Endothelial cell (in vitro differentiated cells): ENCODE measurements at regions not wholly inside any gene's neighbourhood (a gene's known extent, or its start where the extent isn't known, plus 50 kb on each side); places are given as distances from the start of the nearest gene placed in this dataset.

Source experiments
- DNase-seq: peaks from one replicate; pipeline ENCODE4 v3.0.0; 2021; ENCODE audit warnings: low spot score
- H3K27ac Mint-ChIP-seq: one replicate; pipeline ENCODE4 v1.8.0; 2021; ENCODE audit warnings: mixed read lengths, inconsistent platforms; ENCODE audit not compliant: unreplicated experiment
- H3K27me3 Mint-ChIP-seq: one replicate; pipeline ENCODE4 v1.8.0; 2021; ENCODE audit warnings: mild to moderate bottlenecking, moderate library complexity, mixed read lengths, inconsistent platforms; ENCODE audit not compliant: unreplicated experiment
- H3K36me3 Mint-ChIP-seq: one replicate; pipeline ENCODE4 v1.8.0; 2021; ENCODE audit warnings: mild to moderate bottlenecking, low read depth, mixed read lengths, inconsistent platforms; ENCODE audit not compliant: unreplicated experiment
- H3K4me1 Mint-ChIP-seq: one replicate; pipeline ENCODE4 v1.8.0; 2021; ENCODE audit warnings: mild to moderate bottlenecking, mixed read lengths, inconsistent platforms; ENCODE audit not compliant: unreplicated experiment
- H3K4me3 Mint-ChIP-seq: one replicate; pipeline ENCODE4 v1.8.0; 2021; ENCODE audit warnings: mild to moderate bottlenecking, mixed read lengths, inconsistent platforms; ENCODE audit not compliant: unreplicated experiment
- H3K9me3 Mint-ChIP-seq: one replicate; pipeline ENCODE4 v1.8.0; 2021; ENCODE audit warnings: mixed read lengths, inconsistent platforms; ENCODE audit not compliant: unreplicated experiment
- TF ChIP-seq, protein P1 (sequence below): fragments of 200-600 bp; sonication (generic); IDR thresholded peaks from one replicate; pipeline ENCODE4 v1.5.0; 2021; ENCODE audit warnings: antibody characterized with exemption; ENCODE audit not compliant: unreplicated experiment

GRCh38 chr13:105047676-105048295, 1487.7 kb downstream of the EFNB2 start:
- peaks cover 2% of the 10 kb centered on the region for H3K4me1 Mint-ChIP-seq
- no peaks in the 10 kb centered on the region for H3K36me3 Mint-ChIP-seq
- no peak for DNase-seq
- TF ChIP-seq, protein P1, sequence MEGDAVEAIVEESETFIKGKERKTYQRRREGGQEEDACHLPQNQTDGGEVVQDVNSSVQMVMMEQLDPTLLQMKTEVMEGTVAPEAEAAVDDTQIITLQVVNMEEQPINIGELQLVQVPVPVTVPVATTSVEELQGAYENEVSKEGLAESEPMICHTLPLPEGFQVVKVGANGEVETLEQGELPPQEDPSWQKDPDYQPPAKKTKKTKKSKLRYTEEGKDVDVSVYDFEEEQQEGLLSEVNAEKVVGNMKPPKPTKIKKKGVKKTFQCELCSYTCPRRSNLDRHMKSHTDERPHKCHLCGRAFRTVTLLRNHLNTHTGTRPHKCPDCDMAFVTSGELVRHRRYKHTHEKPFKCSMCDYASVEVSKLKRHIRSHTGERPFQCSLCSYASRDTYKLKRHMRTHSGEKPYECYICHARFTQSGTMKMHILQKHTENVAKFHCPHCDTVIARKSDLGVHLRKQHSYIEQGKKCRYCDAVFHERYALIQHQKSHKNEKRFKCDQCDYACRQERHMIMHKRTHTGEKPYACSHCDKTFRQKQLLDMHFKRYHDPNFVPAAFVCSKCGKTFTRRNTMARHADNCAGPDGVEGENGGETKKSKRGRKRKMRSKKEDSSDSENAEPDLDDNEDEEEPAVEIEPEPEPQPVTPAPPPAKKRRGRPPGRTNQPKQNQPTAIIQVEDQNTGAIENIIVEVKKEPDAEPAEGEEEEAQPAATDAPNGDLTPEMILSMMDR = no peak
- H3K4me3 Mint-ChIP-seq = no peak overlapping the region
- H3K9me3 Mint-ChIP-seq = peaks cover 6% of the 10 kb centered on the region
- no peak overlapping the region for H3K27ac Mint-ChIP-seq
- no peaks in the 10 kb centered on the region for H3K27me3 Mint-ChIP-seq

- H3K4me1 Mint-ChIP-seq = no peaks in the 10 kb centered on the region
- H3K4me3 Mint-ChIP-seq = no peak overlapping the region
- DNase-seq = no peak
- no peak overlapping the region for H3K27ac Mint-ChIP-seq
- H3K36me3 Mint-ChIP-seq = peaks cover 4% of the 10 kb centered on the region
- H3K9me3 Mint-ChIP-seq = peaks cover 4% of the 10 kb centered on the region
- H3K27me3 Mint-ChIP-seq = no peaks in the 10 kb centered on the region
- TF ChIP-seq, protein P1 = no peak
Observed at GRCh38 chr13:105037110-105037509, 1498.4 kb downstream of the EFNB2 start.

DNA sequence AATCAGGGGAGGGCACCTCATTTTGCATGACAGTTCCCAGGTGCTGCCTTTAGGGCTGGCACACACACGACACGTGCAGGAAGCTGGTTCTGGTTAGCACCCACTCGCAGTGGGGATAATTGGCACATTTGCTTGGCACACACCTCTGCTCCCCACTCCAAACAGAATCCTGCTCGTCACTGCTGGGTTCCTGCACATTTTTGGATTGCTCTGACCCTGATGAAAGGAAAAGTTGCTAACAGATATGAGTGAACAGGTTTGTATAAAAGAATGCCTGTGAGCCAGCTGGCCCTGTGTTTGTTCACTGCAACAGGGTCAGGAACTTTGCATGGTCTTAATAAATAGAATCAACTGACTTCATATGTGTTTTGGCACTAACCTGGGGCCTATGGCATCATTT, 1500.4 kb downstream of the EFNB2 start:
- no peak for DNase-seq
- no peaks in the 10 kb centered on the region for H3K27me3 Mint-ChIP-seq
- H3K9me3 Mint-ChIP-seq = no peaks in the 10 kb centered on the region
- H3K27ac Mint-ChIP-seq = no peak overlapping the region
- H3K4me3 Mint-ChIP-seq = no peak overlapping the region
- H3K36me3 Mint-ChIP-seq = no peaks in the 10 kb centered on the region
- TF ChIP-seq, protein P1 = no peak
- no peaks in the 10 kb centered on the region for H3K4me1 Mint-ChIP-seq

- TF ChIP-seq, protein P1 = no peak
- Mint-ChIP-seq H3K27me3 (no peaks in the 10 kb centered on the region), H3K36me3 (no peaks in the 10 kb centered on the region), H3K9me3 (no peaks in the 10 kb centered on the region), H3K4me1 (no peaks in the 10 kb centered on the region), H3K4me3 (no peak overlapping the region), H3K27ac (no peak overlapping the region)
- DNase-seq = no peak
Observed at GRCh38 chr13:105033999-105034398, 1501.5 kb downstream of the EFNB2 start.

DNA sequence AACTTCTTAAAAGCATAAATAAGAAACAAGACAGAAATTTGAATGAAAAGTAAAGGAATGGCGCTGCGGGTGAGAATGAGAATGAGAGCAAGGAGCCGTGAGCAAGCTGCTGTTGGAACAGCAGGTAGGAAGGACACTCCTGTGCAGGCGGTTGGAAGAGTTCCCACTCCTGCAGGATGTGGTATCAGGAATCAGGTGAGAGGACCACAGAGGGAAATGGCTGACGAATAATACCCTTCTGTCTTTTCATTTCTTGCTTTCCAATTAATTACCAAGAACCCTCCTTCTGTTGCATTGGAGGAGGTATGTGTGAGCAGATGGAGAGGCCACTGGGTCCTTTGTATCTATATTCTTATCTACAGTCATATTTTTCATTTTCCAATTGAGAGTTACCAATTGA, 1504.2 kb downstream of the EFNB2 start:
- DNase-seq = no peak
- no peak overlapping the region for H3K4me3 Mint-ChIP-seq
- no peak overlapping the region for H3K27ac Mint-ChIP-seq
- H3K27me3 Mint-ChIP-seq = no peaks in the 10 kb centered on the region
- H3K36me3 Mint-ChIP-seq = no peaks in the 10 kb centered on the region
- H3K4me1 Mint-ChIP-seq = no peaks in the 10 kb centered on the region
- H3K9me3 Mint-ChIP-seq = no peaks in the 10 kb centered on the region
- TF ChIP-seq, protein P1 = no peak
